ENCODE measurements at regions not wholly inside any gene's neighbourhood (a gene's known extent, or its start where the extent isn't known, plus 50 kb on each side); places are given as distances from the start of the nearest gene placed in this dataset.

DNA sequence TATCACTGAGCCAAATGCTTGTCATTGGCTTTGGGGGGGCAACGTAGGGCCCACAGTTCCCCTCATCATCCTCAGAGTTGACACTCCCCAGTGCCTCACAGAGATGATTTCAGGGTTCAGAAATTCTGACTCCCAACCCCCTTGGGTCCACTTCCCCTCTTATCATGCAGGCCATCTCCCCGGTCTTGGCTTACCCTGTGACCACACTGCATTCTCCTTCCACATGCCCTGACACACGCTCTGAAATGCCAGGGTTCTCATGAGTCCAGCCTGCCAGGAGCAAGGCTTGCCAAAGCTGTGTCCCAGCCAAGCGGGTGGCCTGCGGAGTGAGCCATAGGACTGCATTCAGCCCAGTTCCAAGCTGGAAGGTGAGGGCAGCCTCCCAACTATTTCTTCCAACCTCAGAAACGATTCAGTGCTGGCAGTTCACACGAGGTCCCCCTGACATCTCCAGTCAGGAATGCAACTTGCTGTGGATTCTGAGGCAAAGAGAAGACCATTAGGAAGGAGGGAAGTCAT, 101.2 kb downstream of the SMIM20 start:
- no peaks in the 10 kb centered on the region for H3K4me1 ChIP-seq (ENCODE audit: control insufficient read depth in 4 of 4, insufficient read depth in 4 of 4, low read length in 3 of 4)
- 56% methylated on average over 7 of the region's 7 CpGs for WGBS
- no peaks in the 10 kb centered on the region for H3K9me3 ChIP-seq (ENCODE audit: control insufficient read depth in 4 of 4, low read length in 3 of 4)
- H3K27me3 ChIP-seq (ENCODE audit: control insufficient read depth in 4 of 4, insufficient read depth in 4 of 4, low read length in 3 of 4) = peaks cover 0 to 6% (median 0%) of the 10 kb centered on the region in 4 donors
- TF ChIP-seq YY1 (IDR thresholded peaks at IDR 0.05) = no peak
- peak; percentile 7 for TF ChIP-seq NR2F2 (IDR thresholded peaks at IDR 0.05)
- H3K36me3 ChIP-seq (ENCODE audit: control insufficient read depth in 4 of 4, insufficient read depth in 3 of 4, low read depth in 1 of 4, low read length in 3 of 4) = no peaks in the 10 kb centered on the region
- H3K27ac ChIP-seq (ENCODE audit: low read depth in 1 of 2, low read length in 2 of 2) = no peak overlapping the region
- H3K4me3 ChIP-seq (ENCODE audit: low read depth in 1 of 3, low read length in 3 of 3) = no peak overlapping the region
- no peak for DNase-seq (ENCODE audit: low spot score)
- no peak overlapping the region for H3K9ac ChIP-seq (ENCODE audit: low read depth in 1 of 2, low read length in 2 of 2)

DNA sequence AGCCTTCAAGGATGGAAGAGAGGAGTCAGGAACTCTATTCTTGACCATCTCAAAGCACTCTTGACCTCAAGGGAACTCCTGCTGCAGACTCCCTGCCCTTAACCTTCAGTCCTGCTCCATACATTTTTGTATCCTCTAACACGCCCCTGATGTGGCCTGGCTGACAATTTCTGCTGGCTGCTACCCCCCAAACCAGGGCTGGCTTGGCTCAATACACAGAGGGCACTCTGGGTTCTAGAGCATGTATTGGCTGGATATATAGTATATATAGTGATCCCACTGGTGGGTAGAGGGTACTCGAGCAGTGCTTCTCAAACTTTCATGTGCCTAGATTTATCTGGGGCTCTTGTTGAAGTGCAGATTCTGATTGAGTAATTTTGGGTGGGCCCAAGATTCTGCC, 101.9 kb downstream of the SMIM20 start:
- H3K4me3 ChIP-seq (ENCODE audit: low read depth in 1 of 3, low read length in 3 of 3) = no peak overlapping the region
- no peak overlapping the region for H3K9ac ChIP-seq (ENCODE audit: low read depth in 1 of 2, low read length in 2 of 2)
- no peaks in the 10 kb centered on the region for H3K9me3 ChIP-seq (ENCODE audit: control insufficient read depth in 4 of 4, low read length in 3 of 4)
- TF ChIP-seq, protein P1, sequence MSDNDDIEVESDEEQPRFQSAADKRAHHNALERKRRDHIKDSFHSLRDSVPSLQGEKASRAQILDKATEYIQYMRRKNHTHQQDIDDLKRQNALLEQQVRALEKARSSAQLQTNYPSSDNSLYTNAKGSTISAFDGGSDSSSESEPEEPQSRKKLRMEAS (IDR thresholded peaks at IDR 0.05) = no peak
- TF ChIP-seq NR2F2 (IDR thresholded peaks at IDR 0.05) = no peak
- no peak for TF ChIP-seq TAF1 (conservative IDR thresholded peaks at IDR 0.05)
- TF ChIP-seq, protein P2, sequence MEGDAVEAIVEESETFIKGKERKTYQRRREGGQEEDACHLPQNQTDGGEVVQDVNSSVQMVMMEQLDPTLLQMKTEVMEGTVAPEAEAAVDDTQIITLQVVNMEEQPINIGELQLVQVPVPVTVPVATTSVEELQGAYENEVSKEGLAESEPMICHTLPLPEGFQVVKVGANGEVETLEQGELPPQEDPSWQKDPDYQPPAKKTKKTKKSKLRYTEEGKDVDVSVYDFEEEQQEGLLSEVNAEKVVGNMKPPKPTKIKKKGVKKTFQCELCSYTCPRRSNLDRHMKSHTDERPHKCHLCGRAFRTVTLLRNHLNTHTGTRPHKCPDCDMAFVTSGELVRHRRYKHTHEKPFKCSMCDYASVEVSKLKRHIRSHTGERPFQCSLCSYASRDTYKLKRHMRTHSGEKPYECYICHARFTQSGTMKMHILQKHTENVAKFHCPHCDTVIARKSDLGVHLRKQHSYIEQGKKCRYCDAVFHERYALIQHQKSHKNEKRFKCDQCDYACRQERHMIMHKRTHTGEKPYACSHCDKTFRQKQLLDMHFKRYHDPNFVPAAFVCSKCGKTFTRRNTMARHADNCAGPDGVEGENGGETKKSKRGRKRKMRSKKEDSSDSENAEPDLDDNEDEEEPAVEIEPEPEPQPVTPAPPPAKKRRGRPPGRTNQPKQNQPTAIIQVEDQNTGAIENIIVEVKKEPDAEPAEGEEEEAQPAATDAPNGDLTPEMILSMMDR (IDR thresholded peaks at IDR 0.05; ENCODE audit: low read depth, low read length, missing input control) = no peak
- TF ChIP-seq SP1 (IDR thresholded peaks at IDR 0.05) = no peak
- no peak for TF ChIP-seq RXRA (IDR thresholded peaks at IDR 0.05)
- no peak for TF ChIP-seq FOXA1 (IDR thresholded peaks at IDR 0.05)
- TF ChIP-seq EGR1 (IDR thresholded peaks at IDR 0.05; ENCODE audit: low read depth in 2 of 2) = no peak
- TF ChIP-seq HNF4A (conservative IDR thresholded peaks at IDR 0.05) = no peak
- TF ChIP-seq, protein P3, sequence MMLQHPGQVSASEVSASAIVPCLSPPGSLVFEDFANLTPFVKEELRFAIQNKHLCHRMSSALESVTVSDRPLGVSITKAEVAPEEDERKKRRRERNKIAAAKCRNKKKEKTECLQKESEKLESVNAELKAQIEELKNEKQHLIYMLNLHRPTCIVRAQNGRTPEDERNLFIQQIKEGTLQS (IDR thresholded peaks at IDR 0.05) = no peak
- no peak for TF ChIP-seq HNF4G (IDR thresholded peaks at IDR 0.05)
- no peak for TF ChIP-seq JUND (IDR thresholded peaks at IDR 0.05)
- no peak for TF ChIP-seq RAD21 (IDR thresholded peaks at IDR 0.05)
- TF ChIP-seq, protein P4, sequence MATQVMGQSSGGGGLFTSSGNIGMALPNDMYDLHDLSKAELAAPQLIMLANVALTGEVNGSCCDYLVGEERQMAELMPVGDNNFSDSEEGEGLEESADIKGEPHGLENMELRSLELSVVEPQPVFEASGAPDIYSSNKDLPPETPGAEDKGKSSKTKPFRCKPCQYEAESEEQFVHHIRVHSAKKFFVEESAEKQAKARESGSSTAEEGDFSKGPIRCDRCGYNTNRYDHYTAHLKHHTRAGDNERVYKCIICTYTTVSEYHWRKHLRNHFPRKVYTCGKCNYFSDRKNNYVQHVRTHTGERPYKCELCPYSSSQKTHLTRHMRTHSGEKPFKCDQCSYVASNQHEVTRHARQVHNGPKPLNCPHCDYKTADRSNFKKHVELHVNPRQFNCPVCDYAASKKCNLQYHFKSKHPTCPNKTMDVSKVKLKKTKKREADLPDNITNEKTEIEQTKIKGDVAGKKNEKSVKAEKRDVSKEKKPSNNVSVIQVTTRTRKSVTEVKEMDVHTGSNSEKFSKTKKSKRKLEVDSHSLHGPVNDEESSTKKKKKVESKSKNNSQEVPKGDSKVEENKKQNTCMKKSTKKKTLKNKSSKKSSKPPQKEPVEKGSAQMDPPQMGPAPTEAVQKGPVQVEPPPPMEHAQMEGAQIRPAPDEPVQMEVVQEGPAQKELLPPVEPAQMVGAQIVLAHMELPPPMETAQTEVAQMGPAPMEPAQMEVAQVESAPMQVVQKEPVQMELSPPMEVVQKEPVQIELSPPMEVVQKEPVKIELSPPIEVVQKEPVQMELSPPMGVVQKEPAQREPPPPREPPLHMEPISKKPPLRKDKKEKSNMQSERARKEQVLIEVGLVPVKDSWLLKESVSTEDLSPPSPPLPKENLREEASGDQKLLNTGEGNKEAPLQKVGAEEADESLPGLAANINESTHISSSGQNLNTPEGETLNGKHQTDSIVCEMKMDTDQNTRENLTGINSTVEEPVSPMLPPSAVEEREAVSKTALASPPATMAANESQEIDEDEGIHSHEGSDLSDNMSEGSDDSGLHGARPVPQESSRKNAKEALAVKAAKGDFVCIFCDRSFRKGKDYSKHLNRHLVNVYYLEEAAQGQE (IDR thresholded peaks at IDR 0.05) = no peak
- no peak for TF ChIP-seq FOXA2 (IDR thresholded peaks at IDR 0.05)
- TF ChIP-seq, protein P5, sequence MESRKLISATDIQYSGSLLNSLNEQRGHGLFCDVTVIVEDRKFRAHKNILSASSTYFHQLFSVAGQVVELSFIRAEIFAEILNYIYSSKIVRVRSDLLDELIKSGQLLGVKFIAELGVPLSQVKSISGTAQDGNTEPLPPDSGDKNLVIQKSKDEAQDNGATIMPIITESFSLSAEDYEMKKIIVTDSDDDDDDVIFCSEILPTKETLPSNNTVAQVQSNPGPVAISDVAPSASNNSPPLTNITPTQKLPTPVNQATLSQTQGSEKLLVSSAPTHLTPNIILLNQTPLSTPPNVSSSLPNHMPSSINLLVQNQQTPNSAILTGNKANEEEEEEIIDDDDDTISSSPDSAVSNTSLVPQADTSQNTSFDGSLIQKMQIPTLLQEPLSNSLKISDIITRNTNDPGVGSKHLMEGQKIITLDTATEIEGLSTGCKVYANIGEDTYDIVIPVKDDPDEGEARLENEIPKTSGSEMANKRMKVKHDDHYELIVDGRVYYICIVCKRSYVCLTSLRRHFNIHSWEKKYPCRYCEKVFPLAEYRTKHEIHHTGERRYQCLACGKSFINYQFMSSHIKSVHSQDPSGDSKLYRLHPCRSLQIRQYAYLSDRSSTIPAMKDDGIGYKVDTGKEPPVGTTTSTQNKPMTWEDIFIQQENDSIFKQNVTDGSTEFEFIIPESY (IDR thresholded peaks at IDR 0.05) = no peak
- TF ChIP-seq GABPA (IDR thresholded peaks at IDR 0.05 in 1 of 2, conservative IDR thresholded peaks at IDR 0.05 in 1 of 2) = no peak
- no peak for TF ChIP-seq YY1 (IDR thresholded peaks at IDR 0.05)
- H3K36me3 ChIP-seq (ENCODE audit: control insufficient read depth in 4 of 4, insufficient read depth in 3 of 4, low read depth in 1 of 4, low read length in 3 of 4) = no peaks in the 10 kb centered on the region
- H3K27ac ChIP-seq (ENCODE audit: low read depth in 1 of 2, low read length in 2 of 2) = no peak overlapping the region
- H3K4me1 ChIP-seq (ENCODE audit: control insufficient read depth in 4 of 4, insufficient read depth in 4 of 4, low read length in 3 of 4) = no peaks in the 10 kb centered on the region
- no peaks in the 10 kb centered on the region for H3K27me3 ChIP-seq (ENCODE audit: control insufficient read depth in 4 of 4, insufficient read depth in 4 of 4, low read length in 3 of 4)
- no peak for DNase-seq (ENCODE audit: low spot score)
- 93% methylated on average over 2 of the region's 2 CpGs for whole genome bisulfite sequencing

All from liver (tissue), 8 donors.